Breast epithelium (tissue), 3 donors: ENCODE measurements at regions not wholly inside any gene's neighbourhood (a gene's known extent, or its start where the extent isn't known, plus 50 kb on each side); places are given as distances from the start of the nearest gene placed in this dataset.

Experiments
- CTCF ChIP-seq, 3 donors: fragments of 450-650 bp; IDR thresholded peaks; one replicate each; pipeline ENCODE4 v1.5.1; 2016 to 2017; ENCODE audit warnings: antibody characterized with exemption in 3 of 3, mild to moderate bottlenecking in 3 of 3, moderate library complexity in 3 of 3
- POLR2A ChIP-seq: fragments of 450-650 bp; IDR thresholded peaks from one replicate; pipeline ENCODE4 v1.6.1; 2016; ENCODE audit warnings: antibody characterized with exemption, mild to moderate bottlenecking, moderate library complexity

GRCh38 chr11:45079567-45079942, 66.9 kb upstream of the PRDM11 start:
- no peak for TF ChIP-seq CTCF (IDR thresholded peaks at IDR 0.05)
- no peak for TF ChIP-seq POLR2A
